ENCODE measurements at regions not wholly inside any gene's neighbourhood (a gene's known extent, or its start where the extent isn't known, plus 50 kb on each side); places are given as distances from the start of the nearest gene placed in this dataset.

DNA sequence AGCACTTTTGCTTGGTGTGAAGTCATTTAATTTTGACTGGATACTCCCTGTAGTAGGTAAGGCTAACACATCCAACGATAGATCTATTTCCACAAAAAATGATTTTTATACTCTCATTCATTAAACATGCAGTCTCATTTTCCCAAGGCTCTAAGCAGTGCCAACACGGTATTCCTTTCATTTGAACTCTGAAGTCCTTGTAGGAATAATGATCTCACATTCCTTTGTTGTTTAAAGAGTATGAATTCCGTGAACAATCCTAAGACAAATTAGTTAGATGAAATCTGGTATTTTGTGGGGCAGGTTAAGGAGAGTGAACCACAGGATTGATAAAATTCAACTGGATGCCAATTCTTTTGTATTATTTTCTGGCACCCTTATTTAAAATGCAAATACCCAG lies 66.6 kb downstream of the LACC1 start:
- no peak for TF ChIP-seq GATA3 (IDR thresholded peaks at IDR 0.05; ENCODE audit: low read depth, low read length)
- no peak for TF ChIP-seq GATA2 (IDR thresholded peaks at IDR 0.05; ENCODE audit: low read depth, low read length)

- TF ChIP-seq GATA2 (IDR thresholded peaks at IDR 0.05; ENCODE audit: low read depth, low read length) (no peak), GATA3 (IDR thresholded peaks at IDR 0.05; ENCODE audit: low read depth, low read length) (no peak)
These were observed 68.3 kb downstream of the LACC1 start for GRCh38 chr13:43947897-43948458.

GRCh38 chr13:43953370-43953769 lies 73.7 kb downstream of the LACC1 start:
- TF ChIP-seq GATA2 (IDR thresholded peaks at IDR 0.05; ENCODE audit: low read depth, low read length), result no peak
- no peak for TF ChIP-seq GATA3 (IDR thresholded peaks at IDR 0.05; ENCODE audit: low read depth, low read length)

- TF ChIP-seq GATA3 (IDR thresholded peaks at IDR 0.05; ENCODE audit: low read depth, low read length) (no peak), GATA2 (IDR thresholded peaks at IDR 0.05; ENCODE audit: low read depth, low read length) (no peak)
These were observed 79.6 kb downstream of the LACC1 start for GRCh38 chr13:43959291-43959690.

- no peak for TF ChIP-seq GATA3 (IDR thresholded peaks at IDR 0.05; ENCODE audit: low read depth, low read length)
- no peak for TF ChIP-seq GATA2 (IDR thresholded peaks at IDR 0.05; ENCODE audit: low read depth, low read length)
These were observed 82.2 kb downstream of the LACC1 start for GRCh38 chr13:43961909-43962308.

GRCh38 chr13:43963726-43964125 lies 84.0 kb downstream of the LACC1 start:
- TF ChIP-seq GATA3 (IDR thresholded peaks at IDR 0.05; ENCODE audit: low read depth, low read length), result no peak
- TF ChIP-seq GATA2 (IDR thresholded peaks at IDR 0.05; ENCODE audit: low read depth, low read length), result no peak

DNA sequence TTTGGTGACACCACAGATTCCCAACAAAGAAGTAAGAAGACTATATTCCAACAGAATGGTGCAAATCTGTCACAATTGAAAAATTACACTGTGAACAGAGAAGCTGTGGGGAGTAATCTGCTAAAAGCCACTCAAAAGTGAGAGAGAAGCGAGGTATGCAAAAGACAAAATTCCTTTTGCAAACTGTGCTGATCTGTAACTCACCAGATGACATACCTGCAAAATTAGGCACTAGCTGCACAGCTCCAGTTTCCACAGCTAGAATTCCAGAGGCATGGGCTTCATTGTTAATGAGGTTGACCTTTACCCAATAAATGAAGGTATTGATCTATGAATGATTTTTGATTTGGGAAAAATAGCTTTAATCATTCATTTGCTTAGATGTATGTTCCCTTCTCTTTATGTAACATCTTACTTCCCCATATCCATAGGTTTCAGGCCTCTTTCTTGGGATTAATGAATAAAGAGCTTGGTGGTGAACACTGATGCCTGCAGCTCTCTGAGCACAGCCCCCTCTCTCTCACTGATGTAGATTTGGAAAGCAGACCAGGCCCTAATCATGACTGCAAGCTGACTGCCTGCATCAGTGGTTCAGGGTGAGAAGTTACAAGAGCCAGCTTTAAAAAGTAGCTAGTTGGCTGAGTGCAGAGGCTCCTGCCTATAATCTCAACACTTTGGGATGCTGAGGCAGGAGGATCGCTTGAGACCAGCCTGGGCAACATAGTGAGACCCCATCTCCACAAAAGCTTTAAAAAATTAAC lies 85.2 kb downstream of the LACC1 start:
- TF ChIP-seq GATA3 (IDR thresholded peaks at IDR 0.05; ENCODE audit: low read depth, low read length) (no peak), GATA2 (IDR thresholded peaks at IDR 0.05; ENCODE audit: low read depth, low read length) (no peak)

DNA sequence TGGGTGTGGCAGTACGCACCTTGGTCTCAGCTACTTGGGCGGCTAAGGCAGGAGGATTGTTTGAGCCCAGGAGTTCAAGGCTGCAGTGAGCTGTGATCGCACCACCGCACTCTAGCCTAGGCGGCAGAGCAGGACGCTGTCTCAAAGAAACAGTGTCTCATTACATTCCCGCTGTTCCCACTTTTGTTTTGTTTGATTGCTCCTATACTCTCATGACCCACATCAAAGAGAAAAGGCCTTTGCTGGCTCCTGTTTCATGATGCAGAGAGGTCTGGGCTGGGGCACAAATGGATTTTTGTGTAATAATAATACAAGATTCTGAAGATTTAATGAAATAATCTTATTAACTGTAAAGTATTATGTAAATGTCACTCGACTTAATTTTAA lies 85.7 kb downstream of the LACC1 start:
- no peak for TF ChIP-seq GATA2 (IDR thresholded peaks at IDR 0.05; ENCODE audit: low read depth, low read length)
- TF ChIP-seq GATA3 (IDR thresholded peaks at IDR 0.05; ENCODE audit: low read depth, low read length), result no peak

GRCh38 chr13:43977911-43978310 lies 98.2 kb downstream of the LACC1 start:
- no peak for TF ChIP-seq GATA3 (IDR thresholded peaks at IDR 0.05; ENCODE audit: low read depth, low read length)
- TF ChIP-seq GATA2 (IDR thresholded peaks at IDR 0.05; ENCODE audit: low read depth, low read length), result no peak

- no peak for TF ChIP-seq GATA2 (IDR thresholded peaks at IDR 0.05; ENCODE audit: low read depth, low read length)
- no peak for TF ChIP-seq GATA3 (IDR thresholded peaks at IDR 0.05; ENCODE audit: low read depth, low read length)
These were observed 99.0 kb downstream of the LACC1 start for GRCh38 chr13:43978688-43979087.

DNA sequence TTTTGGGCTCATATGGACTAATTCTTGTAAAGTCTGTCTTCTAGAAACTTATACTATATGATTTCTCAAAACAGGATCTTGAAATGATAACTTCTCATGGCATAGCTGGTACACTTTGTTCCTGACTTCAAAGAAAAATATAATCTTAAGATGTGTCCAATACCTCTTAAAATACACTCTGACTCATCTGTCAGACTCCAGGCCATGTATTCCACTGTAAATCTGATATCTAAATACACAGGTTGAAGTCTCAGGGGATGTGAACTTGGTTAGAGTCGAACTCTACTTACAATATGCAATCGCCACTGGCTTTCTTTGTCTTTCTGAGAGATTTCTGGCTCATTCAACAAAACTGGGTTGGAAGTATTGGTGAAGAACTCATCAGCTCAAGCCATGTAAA lies 99.8 kb downstream of the LACC1 start:
- TF ChIP-seq GATA2 (IDR thresholded peaks at IDR 0.05; ENCODE audit: low read depth, low read length), result no peak
- no peak for TF ChIP-seq GATA3 (IDR thresholded peaks at IDR 0.05; ENCODE audit: low read depth, low read length)

- TF ChIP-seq GATA3 (IDR thresholded peaks at IDR 0.05; ENCODE audit: low read depth, low read length) (no peak), GATA2 (IDR thresholded peaks at IDR 0.05; ENCODE audit: low read depth, low read length) (no peak)
These were observed 100.9 kb downstream of the LACC1 start for GRCh38 chr13:43980587-43980986.

- TF ChIP-seq GATA2 (IDR thresholded peaks at IDR 0.05; ENCODE audit: low read depth, low read length) (no peak), GATA3 (IDR thresholded peaks at IDR 0.05; ENCODE audit: low read depth, low read length) (no peak)
These were observed 101.4 kb downstream of the LACC1 start for GRCh38 chr13:43981091-43981490.

- TF ChIP-seq GATA2 (IDR thresholded peaks at IDR 0.05; ENCODE audit: low read depth, low read length), result no peak
- no peak for TF ChIP-seq GATA3 (IDR thresholded peaks at IDR 0.05; ENCODE audit: low read depth, low read length)
These were observed 102.0 kb downstream of the LACC1 start for GRCh38 chr13:43981512-43982301.

GRCh38 chr13:43983373-43983772 lies 103.7 kb downstream of the LACC1 start:
- TF ChIP-seq GATA3 (IDR thresholded peaks at IDR 0.05; ENCODE audit: low read depth, low read length) (no peak), GATA2 (IDR thresholded peaks at IDR 0.05; ENCODE audit: low read depth, low read length) (no peak)
